PFSK-1 (cell line): ENCODE measurements at regions not wholly inside any gene's neighbourhood (a gene's known extent, or its start where the extent isn't known, plus 50 kb on each side); places are given as distances from the start of the nearest gene placed in this dataset.

Source experiments
- POLR2AphosphoS5 ChIP-seq: IDR thresholded peaks from 2 replicates; pipeline ENCODE4 v1.6.1; 2012; ENCODE audit warnings: low read depth, mild to moderate bottlenecking, control low read depth, low read length, moderate library complexity
- TAF1 ChIP-seq: IDR thresholded peaks from 2 replicates; pipeline ENCODE4 v1.6.1; 2012; ENCODE audit warnings: low read length, control low read depth, borderline replicate concordance; ENCODE audit not compliant: insufficient read depth
- TF ChIP-seq, protein P1 (sequence below), 2 experiments: IDR thresholded peaks; 2 replicates each; pipeline versions ENCODE4 v1.6.1 to v1.8.0; 2011 to 2012; ENCODE audit warnings: low read depth in 2 of 2, low read length in 2 of 2, control low read depth in 1 of 2, inconsistent platforms in 1 of 2, mild to moderate bottlenecking in 1 of 2, moderate library complexity in 1 of 2; ENCODE audit not compliant: insufficient read depth in 1 of 2

DNA sequence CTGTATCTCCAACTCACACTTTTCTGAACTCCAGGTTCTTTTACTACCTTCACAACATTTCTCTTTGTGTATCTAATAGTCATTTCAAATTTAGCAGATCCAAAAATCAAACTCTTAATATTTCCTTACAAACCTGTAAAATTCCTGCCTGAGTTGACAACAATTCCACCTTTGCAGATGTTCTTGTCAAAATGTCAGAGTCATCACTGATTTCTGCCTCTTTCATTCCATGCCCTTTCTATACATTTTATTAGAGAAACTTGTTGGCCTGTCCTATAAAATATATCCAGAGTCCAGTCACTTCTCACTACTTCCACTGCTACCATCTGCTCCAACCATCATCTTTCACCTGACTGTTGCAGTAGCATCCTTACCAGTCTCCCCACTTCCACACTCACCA, 119.7 kb downstream of the CAPZA3 start:
- no peak for TF ChIP-seq TAF1
- TF ChIP-seq, protein P1, sequence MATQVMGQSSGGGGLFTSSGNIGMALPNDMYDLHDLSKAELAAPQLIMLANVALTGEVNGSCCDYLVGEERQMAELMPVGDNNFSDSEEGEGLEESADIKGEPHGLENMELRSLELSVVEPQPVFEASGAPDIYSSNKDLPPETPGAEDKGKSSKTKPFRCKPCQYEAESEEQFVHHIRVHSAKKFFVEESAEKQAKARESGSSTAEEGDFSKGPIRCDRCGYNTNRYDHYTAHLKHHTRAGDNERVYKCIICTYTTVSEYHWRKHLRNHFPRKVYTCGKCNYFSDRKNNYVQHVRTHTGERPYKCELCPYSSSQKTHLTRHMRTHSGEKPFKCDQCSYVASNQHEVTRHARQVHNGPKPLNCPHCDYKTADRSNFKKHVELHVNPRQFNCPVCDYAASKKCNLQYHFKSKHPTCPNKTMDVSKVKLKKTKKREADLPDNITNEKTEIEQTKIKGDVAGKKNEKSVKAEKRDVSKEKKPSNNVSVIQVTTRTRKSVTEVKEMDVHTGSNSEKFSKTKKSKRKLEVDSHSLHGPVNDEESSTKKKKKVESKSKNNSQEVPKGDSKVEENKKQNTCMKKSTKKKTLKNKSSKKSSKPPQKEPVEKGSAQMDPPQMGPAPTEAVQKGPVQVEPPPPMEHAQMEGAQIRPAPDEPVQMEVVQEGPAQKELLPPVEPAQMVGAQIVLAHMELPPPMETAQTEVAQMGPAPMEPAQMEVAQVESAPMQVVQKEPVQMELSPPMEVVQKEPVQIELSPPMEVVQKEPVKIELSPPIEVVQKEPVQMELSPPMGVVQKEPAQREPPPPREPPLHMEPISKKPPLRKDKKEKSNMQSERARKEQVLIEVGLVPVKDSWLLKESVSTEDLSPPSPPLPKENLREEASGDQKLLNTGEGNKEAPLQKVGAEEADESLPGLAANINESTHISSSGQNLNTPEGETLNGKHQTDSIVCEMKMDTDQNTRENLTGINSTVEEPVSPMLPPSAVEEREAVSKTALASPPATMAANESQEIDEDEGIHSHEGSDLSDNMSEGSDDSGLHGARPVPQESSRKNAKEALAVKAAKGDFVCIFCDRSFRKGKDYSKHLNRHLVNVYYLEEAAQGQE (IDR thresholded peaks at IDR 0.05; ENCODE audit: insufficient read depth in 1 of 2, low read depth in 2 of 2, low read length in 2 of 2): no peak
- TF ChIP-seq POLR2AphosphoS5: no peak
